Stomach (tissue), 8 donors: ENCODE measurements at regions not wholly inside any gene's neighbourhood (a gene's known extent, or its start where the extent isn't known, plus 50 kb on each side); places are given as distances from the start of the nearest gene placed in this dataset.

Experiments
- DNase-seq, 2 donors: peaks; one replicate each; pipeline versions ENCODE4 v3.0.0 to v3.0.0-alpha.2; 2013 to 2019
- H3K27ac ChIP-seq, 5 donors: fragments of 200-600 bp in 4 of 5; sonication (generic) in 4 of 5; one replicate each; pipeline ENCODE4 v1.5.1; 2013 to 2019; ENCODE audit warnings: mild to moderate bottlenecking in 1 of 5, moderate library complexity in 1 of 5
- H3K27me3 ChIP-seq, 3 donors: fragments of 200-600 bp; sonication (generic); one replicate each; pipeline ENCODE4 v1.5.1; 2017 to 2019; ENCODE audit warnings: mixed run types in 1 of 3
- H3K36me3 ChIP-seq, 4 donors: fragments of 200-600 bp; sonication (generic); 1 replicate in 3 of 4; 2 replicates in 1 of 4; pipeline ENCODE4 v1.5.1; 2016 to 2019
- H3K4me1 ChIP-seq, 4 donors: fragments of 200-600 bp; sonication (generic); one replicate each; pipeline ENCODE4 v1.5.1; 2016 to 2019
- H3K4me3 ChIP-seq, 4 donors: fragments of 200-600 bp; sonication (generic) in 3 of 4; one replicate each; pipeline ENCODE4 v1.5.1; 2016 to 2019; ENCODE audit warnings: mild to moderate bottlenecking in 1 of 4
- H3K9me3 ChIP-seq, 4 donors: fragments of 200-600 bp; sonication (generic); one replicate each; pipeline ENCODE4 v1.5.1; 2016 to 2019
- EP300 ChIP-seq: sonication (generic); formaldehyde crosslinking; IDR thresholded peaks from one replicate; pipeline ENCODE4 v1.6.1; 2017; ENCODE audit warnings: antibody characterized with exemption
- POLR2A ChIP-seq, 4 donors: fragments of 450-650 bp; IDR thresholded peaks; one replicate each; pipeline ENCODE4 v1.6.1; 2016; ENCODE audit warnings: antibody characterized with exemption in 4 of 4, control low read depth in 2 of 4, mild to moderate bottlenecking in 1 of 4, moderate library complexity in 1 of 4
- POLR2AphosphoS5 ChIP-seq, 3 donors: sonication (generic); formaldehyde crosslinking; IDR thresholded peaks; one replicate each; pipeline ENCODE4 v1.6.1; 2016; ENCODE audit warnings: antibody characterized with exemption in 3 of 3
- WGBS, 5 donors: extraction: QIAGEN DNeasy Blood & Tissue Kit in 3 of 5; methylation state at CpG; one replicate each; pipeline versions ENCODE4 v1.1.5 to v1.1.7; 2013 to 2018; 5-methylcytosine and 5-hydroxymethylcytosine counted together
- intact Hi-C: fragments of 100-400 bp; cut with DNase I; formaldehyde crosslinking; loops from one replicate; pipeline ENCODE4 v1.15.1; 2023; ENCODE audit warnings: low total_unique reads
- TF ChIP-seq, protein P1 (sequence below), 7 experiments: fragments of 450-650 bp in 4 of 7; fragments of 200-600 bp in 3 of 7; sonication (generic) in 3 of 7; IDR thresholded peaks; one replicate each; pipeline ENCODE4 v1.5.1; 2016 to 2019; ENCODE audit warnings: antibody characterized with exemption in 7 of 7, control low read depth in 2 of 7, mild to moderate bottlenecking in 1 of 7
- donor health status: healthy with polysubstance abuse.
- donor health status: Bipolar disorder and iron deficiency.
- donor health status: healthy.

DNA sequence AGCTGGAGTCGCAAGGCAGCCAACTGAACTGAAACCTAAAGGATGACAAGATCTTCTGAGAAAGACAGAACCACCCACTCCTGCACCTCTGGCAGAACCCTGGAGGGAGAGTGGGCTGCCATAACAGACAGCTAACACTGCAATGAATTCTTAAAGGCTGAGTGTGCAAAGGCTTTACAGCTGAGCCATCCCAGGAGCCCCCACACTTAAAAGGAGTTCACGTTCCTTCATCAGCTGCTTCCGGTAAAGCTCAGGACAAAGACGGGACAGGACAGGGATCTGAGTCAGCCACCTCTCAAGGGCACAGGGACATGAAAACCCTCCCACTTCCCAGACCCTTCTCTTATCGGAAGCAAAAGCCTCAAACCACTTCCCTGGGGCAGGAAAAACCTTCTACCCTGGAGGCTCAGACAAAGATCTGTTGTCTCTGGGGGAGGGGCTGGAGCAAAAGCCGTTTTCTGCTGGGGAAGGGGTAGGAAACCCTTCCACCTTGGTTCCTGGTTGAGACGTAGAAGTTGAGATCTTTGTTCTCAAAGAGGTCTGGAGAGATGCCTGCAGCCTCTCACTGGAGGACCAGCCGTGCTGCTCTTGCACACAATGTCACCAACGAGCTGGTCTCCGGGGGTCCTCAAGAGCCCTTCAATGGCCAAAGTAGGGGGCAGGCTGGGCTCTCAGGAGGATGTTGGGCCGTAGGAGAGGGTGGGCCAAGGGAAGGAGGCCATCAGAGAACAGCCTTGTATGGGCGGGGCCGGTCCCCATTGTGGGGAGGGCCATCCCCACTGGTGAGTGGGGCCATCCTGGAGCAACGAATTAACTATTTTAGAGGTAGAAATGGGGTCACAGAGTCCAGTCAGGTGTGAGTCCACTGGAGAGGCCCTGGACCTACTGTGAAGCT lies 452.4 kb downstream of the PTPRU start:
- intact Hi-C loops: no loop called here

DNA sequence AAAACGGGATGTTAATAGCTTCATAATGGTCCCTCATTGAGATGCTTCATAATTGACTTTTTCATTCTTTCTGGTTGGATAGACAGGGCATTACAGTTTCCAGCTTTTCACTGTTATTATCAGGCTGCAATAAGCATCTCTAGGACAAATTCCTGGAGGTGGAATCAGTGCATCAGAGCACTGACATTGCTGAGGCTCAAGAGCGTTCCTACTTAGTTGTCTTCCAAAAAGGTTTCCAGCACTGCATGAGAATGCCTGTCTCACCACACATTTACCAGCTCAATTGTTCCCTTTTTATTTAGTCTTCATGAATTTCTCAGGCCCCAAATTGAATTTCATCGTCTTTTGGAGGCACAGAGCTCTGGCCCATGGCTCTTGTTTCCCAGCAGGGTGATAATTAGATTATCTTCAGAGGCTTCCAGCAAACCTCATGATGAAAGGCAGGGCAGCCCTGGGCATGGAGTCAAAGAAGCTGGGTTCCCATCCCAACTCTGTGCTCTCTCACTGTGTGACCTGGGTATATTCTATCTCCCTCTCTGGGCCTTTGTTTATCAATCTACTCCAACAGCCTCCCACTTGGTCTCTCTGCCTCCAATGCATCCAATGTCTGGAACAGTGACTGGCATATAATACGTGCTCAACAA lies 451.4 kb downstream of the PTPRU start:
- Histone ChIP-seq H3K4me1 (peaks cover 0 to 13% (median 6%) of the 10 kb centered on the region in 4 donors), H3K9me3 (peaks cover 0 to under 1% (median 0%) of the 10 kb centered on the region in 4 donors), H3K27ac (peak overlapping the region in 1 of 5 donors; percentile 27), H3K4me3 (no peak overlapping the region), H3K36me3 (no peaks in the 10 kb centered on the region), H3K27me3 (peaks cover 3 to 70% (median 26%) of the 10 kb centered on the region in 3 donors)
- whole genome bisulfite sequencing, 5 donors: 56 to 66% (median 60%) methylated on average over 4 of the region's 4 CpGs
- TF ChIP-seq POLR2AphosphoS5 (IDR thresholded peaks at IDR 0.05) (no peak), POLR2A (IDR thresholded peaks at IDR 0.05) (no peak), EP300 (no peak)
- TF ChIP-seq, protein P1, sequence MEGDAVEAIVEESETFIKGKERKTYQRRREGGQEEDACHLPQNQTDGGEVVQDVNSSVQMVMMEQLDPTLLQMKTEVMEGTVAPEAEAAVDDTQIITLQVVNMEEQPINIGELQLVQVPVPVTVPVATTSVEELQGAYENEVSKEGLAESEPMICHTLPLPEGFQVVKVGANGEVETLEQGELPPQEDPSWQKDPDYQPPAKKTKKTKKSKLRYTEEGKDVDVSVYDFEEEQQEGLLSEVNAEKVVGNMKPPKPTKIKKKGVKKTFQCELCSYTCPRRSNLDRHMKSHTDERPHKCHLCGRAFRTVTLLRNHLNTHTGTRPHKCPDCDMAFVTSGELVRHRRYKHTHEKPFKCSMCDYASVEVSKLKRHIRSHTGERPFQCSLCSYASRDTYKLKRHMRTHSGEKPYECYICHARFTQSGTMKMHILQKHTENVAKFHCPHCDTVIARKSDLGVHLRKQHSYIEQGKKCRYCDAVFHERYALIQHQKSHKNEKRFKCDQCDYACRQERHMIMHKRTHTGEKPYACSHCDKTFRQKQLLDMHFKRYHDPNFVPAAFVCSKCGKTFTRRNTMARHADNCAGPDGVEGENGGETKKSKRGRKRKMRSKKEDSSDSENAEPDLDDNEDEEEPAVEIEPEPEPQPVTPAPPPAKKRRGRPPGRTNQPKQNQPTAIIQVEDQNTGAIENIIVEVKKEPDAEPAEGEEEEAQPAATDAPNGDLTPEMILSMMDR (IDR thresholded peaks at IDR 0.05): no peak
- DNase-seq: peak in 1 of 2 donors; percentile 36
- intact Hi-C loops: no loop called here

More for the DNA sequence above, 452.4 kb downstream of the PTPRU start:
- TF ChIP-seq POLR2AphosphoS5 (IDR thresholded peaks at IDR 0.05) (peak in 1 of 3 donors; percentile 7), POLR2A (IDR thresholded peaks at IDR 0.05) (no peak)
- DNase-seq: peak in 1 of 2 donors; percentile 27
- Histone ChIP-seq H3K36me3 (no peaks in the 10 kb centered on the region), H3K27me3 (peaks cover 3 to 70% (median 26%) of the 10 kb centered on the region in 3 donors), H3K27ac (no peak overlapping the region), H3K9me3 (peaks cover 0 to 11% (median 2%) of the 10 kb centered on the region in 4 donors), H3K4me3 (no peak overlapping the region), H3K4me1 (peaks cover 0 to 6% (median 0%) of the 10 kb centered on the region in 4 donors)
- WGBS, 5 donors: 42 to 47% (median 45%) methylated on average over 14 of the region's 14 CpGs

DNA sequence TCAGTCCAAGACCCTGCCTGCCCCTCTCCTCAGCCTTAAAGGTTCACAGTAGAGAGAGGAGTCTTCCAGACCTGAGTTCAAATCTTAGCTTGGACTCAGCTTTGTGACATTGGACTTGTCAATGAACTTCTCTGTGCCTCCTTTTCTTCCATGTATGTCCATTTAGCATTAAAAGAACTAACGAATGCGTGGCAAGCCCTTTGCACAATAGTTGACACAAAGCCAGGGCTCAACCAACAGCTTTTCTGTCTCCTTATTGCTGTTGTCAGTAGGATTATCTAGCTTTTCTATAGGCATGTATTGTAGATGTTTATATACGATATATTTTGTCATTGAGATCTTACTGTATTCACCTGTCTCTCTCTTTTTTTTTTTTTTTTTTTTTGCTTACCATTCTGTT lies 450.8 kb downstream of the PTPRU start:
- intact Hi-C loops: no loop called here
- Histone ChIP-seq H3K9me3 (no peaks in the 10 kb centered on the region), H3K36me3 (no peaks in the 10 kb centered on the region), H3K27me3 (peaks cover 3 to 74% (median 26%) of the 10 kb centered on the region in 3 donors), H3K4me1 (peaks cover 0 to 19% (median 9%) of the 10 kb centered on the region in 4 donors), H3K27ac (no peak overlapping the region), H3K4me3 (no peak overlapping the region)
- WGBS, 5 donors: 67 to 74% (median 72%) methylated on average over 3 of the region's 3 CpGs
- no peak for DNase-seq
- TF ChIP-seq POLR2AphosphoS5 (IDR thresholded peaks at IDR 0.05) (no peak), POLR2A (IDR thresholded peaks at IDR 0.05) (no peak)
- TF ChIP-seq, protein P1 (IDR thresholded peaks at IDR 0.05): no peak

DNA sequence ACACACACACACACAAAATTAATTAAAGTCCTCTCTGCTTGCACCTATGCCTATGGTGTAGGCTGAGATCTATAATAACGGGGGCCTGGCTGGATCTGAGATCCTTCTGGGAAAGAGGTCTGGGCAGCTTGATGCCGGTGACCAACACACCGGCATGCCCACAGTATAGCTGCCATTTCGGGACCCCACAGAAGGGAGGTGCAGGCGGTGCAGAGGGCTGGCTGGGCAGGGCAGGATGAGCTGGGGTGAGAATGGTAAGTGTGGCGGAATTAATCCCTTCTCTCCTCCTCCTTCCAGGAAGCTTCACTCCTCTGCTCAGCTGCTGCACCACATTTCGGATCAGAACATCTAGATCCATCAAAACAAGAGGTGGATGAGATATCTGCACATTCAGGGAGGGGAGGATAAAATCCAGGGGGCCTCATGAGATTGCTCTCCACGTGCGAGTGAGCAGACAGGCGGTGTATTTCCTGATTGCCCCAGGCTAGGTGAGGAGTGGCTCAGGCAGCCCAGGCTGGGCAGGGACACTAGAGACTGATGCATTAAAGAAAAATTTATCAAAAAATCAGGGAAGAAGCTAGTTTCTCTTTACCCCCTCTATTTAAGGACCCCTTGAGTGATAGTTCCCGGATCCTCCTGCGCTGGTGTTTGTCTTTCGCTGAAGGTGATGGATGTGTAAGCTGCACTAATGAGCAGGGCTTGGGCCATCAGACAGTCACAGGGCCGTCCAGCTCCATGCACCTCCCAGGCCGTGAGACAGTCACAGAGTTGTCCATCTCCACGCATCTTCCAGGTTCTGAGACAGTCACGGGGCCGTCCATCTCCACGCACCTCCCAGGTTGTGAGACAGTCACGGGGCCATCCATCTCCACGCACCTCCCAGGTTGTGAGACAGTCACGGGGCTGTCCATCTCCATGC lies 449.9 kb downstream of the PTPRU start:
- 53 to 63% (median 57%) methylated on average over 19 to 22 of the region's 22 CpGs for WGBS, 5 donors
- peaks cover 3 to 79% (median 26%) of the 10 kb centered on the region in 3 donors for H3K27me3 ChIP-seq
- no peak for DNase-seq
- intact Hi-C loops: no loop called here
- no peaks in the 10 kb centered on the region for H3K9me3 ChIP-seq
- TF ChIP-seq POLR2AphosphoS5 (IDR thresholded peaks at IDR 0.05) (no peak), POLR2A (IDR thresholded peaks at IDR 0.05) (no peak), EP300 (no peak)
- TF ChIP-seq, protein P1 (IDR thresholded peaks at IDR 0.05): no peak
- H3K4me3 ChIP-seq: no peak overlapping the region
- peaks cover 0 to 20% (median 10%) of the 10 kb centered on the region in 4 donors for H3K4me1 ChIP-seq
- H3K27ac ChIP-seq: no peak overlapping the region
- H3K36me3 ChIP-seq: no peaks in the 10 kb centered on the region
